ENCODE measurements at regions not wholly inside any gene's neighbourhood (a gene's known extent, or its start where the extent isn't known, plus 50 kb on each side); places are given as distances from the start of the nearest gene placed in this dataset.
"Not testable (repeated sequence)": the region's sequence is repeated elsewhere in the genome, so short reads cannot be mapped to it uniquely, and the experiment has no call there.

- DNase-seq (ENCODE audit: extremely low read depth in 1 of 11, low read depth in 9 of 11, low spot score in 4 of 11): no peak
Observed at GRCh38 chr1:74935446-74935845, 198.7 kb upstream of the LHX8 start.

- peak in 1 of 11 donors; percentile 1 for DNase-seq (ENCODE audit: extremely low read depth in 1 of 11, low read depth in 9 of 11, low spot score in 4 of 11)
Observed at GRCh38 chr1:74937176-74937575, 197.0 kb upstream of the LHX8 start.

- no peak for DNase-seq (ENCODE audit: extremely low read depth in 1 of 11, low read depth in 9 of 11, low spot score in 4 of 11)
Observed at GRCh38 chr1:74943046-74943445, 191.1 kb upstream of the LHX8 start.

DNA sequence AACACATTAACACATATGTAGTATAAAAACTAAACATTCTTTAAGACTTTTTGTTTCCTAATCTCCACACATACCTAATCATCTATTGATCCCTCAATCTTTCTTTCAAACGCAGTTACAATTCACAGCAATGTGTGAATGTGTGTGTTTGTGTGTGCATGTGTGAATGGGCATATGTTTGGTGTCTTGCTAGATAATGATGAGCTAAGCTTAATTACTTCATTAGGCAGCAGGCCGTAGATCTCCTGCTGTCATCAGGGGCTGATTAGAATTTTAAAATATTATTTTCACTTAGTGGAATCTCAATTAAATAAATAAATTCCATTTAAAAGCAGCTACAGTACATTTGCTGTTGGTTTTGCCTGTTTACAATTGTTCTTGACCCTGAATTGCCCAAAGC lies 187.8 kb upstream of the LHX8 start:
- DNase-seq (ENCODE audit: extremely low read depth in 1 of 11, low read depth in 9 of 11, low spot score in 4 of 11): no peak

- DNase-seq (ENCODE audit: extremely low read depth in 1 of 11, low read depth in 9 of 11, low spot score in 4 of 11): not testable (repeated sequence)
Observed at GRCh38 chr1:74949348-74949747, 184.8 kb upstream of the LHX8 start.

DNA sequence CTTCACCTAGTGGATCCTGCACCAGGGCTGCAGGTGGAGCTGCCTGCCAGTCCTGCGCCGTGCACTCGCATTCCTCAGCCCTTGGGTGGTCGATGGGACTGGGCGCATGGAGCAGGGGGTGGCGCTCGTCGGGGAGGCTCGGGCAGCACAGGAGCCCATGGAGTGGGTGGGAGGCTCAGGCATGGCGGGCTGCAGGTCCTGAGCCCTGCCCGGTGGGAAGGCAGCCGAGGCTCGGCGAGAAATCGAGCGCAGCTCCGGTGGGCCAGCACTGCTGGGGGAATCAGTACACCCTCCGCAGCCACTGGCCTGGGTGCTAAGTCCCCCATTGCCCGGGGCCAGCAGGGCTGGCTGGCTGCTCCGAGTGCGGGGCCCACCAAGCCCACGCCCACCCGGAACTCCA lies 182.2 kb upstream of the LHX8 start:
- DNase-seq (ENCODE audit: extremely low read depth in 1 of 11, low read depth in 9 of 11, low spot score in 4 of 11): not testable (repeated sequence)

DNA sequence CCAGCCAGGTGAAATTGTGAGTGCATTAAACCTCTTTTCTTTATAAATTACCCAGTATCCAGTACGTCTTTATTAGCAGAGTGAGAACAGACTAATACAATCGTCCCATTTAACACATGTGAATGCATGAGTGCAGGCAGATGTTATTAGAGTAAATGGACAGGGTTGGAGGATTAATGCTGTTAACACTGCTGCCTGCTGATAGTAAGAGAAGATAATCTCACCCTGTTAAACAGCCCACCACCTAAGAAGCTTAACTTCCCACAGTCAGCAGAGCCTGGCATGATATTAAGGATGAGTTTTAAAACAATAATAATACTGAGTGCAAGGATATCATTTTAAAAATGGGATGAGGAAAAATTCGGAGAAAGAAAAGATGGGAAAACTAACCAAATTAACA lies 181.4 kb upstream of the LHX8 start:
- no peak for DNase-seq (ENCODE audit: extremely low read depth in 1 of 11, low read depth in 9 of 11, low spot score in 4 of 11)

DNA sequence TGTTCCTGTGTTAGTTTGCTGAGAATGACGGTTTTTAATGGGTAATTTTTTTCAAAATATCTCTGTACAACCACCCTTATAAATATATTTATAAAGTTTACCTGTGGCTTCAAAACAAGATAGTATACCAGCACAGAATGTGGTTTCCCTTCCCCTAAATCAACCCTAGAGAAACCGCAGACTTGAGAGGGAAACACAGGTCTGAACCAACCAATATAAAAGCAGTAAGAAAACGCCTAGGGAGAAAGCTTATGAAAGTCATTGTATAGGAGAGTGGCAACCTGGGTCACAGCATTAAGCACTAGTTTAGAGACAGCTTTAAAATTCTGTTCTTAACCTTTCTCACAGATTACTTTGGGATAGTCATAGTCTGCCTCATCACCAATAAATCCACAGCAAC lies 180.6 kb upstream of the LHX8 start:
- DNase-seq (ENCODE audit: extremely low read depth in 1 of 11, low read depth in 9 of 11, low spot score in 4 of 11): no peak

- no peak for DNase-seq (ENCODE audit: extremely low read depth in 1 of 11, low read depth in 9 of 11, low spot score in 4 of 11)
Observed at GRCh38 chr1:74963120-74963519, 171.1 kb upstream of the LHX8 start.

- DNase-seq (ENCODE audit: extremely low read depth in 1 of 11, low read depth in 9 of 11, low spot score in 4 of 11): peak in 7 of 11 donors; percentile 0 to 20 (median 2)
Observed at GRCh38 chr1:74964508-74965102, 169.6 kb upstream of the LHX8 start.

DNA sequence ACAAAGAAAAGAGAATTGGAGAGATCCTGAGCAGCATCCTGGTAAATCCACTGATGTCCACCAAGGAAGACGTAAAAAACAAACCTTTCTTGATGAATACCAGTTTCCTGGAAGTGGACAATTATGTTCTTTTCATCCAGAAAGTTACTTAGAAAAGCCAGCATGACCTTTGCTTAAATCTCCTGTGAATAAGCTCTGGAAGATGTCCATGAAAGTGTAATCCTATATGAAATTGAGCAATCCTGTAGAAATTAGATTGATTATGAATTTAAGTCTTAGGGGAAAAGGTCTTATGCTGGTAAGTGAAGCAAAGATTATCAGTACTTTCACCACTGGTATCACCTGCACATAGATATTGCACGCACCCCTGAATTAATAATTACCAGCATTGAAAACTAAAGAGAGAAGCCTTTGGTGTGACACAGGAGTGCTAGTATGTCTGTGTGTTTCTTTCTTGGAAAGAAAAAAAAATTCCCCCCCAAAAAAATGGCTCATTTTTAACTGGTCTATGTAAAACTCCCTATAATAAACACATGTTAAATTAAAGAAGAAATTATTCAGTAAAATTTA lies 164.5 kb upstream of the LHX8 start:
- no peak for DNase-seq (ENCODE audit: extremely low read depth in 1 of 11, low read depth in 9 of 11, low spot score in 4 of 11)

DNA sequence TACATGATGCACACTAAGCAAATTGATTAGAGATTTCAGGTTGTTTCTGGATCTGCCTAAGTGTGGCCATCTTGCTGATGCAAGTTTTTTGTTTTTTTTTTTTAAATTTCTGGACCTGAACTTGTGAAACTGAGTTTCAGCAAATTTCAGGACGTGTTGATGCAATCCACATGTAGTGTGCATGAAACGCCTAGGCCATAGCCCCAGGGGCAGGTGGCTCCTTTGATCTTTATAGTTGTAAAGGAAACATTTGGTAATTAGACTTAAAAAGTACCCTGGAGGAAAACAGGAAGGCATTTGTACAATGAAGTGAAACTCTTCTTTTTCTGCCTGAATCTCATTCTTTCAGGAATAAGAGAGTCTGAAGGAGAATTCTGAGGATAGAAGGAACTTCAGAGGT lies 162.2 kb upstream of the LHX8 start:
- DNase-seq (ENCODE audit: extremely low read depth in 1 of 11, low read depth in 9 of 11, low spot score in 4 of 11): peak in 1 of 11 donors; percentile 6

DNA sequence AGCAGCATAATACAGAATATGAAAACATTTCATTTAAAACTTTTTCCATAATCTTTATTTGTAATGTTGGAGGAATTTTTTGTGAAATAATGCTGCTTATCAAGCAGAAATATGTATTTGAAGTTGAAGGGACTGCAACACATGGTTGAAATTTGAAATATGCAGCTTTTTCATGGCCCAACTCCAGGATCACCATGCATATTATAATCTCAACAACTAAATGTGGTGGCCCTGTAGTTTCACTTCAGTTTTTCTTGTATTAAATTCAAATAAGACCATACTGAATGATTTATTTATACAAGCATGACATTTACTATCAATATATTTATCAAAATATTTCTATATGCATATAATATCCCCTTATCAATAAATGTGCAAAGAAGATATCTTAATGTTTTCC lies 157.7 kb upstream of the LHX8 start:
- DNase-seq (ENCODE audit: extremely low read depth in 1 of 11, low read depth in 9 of 11, low spot score in 4 of 11): no peak

DNA sequence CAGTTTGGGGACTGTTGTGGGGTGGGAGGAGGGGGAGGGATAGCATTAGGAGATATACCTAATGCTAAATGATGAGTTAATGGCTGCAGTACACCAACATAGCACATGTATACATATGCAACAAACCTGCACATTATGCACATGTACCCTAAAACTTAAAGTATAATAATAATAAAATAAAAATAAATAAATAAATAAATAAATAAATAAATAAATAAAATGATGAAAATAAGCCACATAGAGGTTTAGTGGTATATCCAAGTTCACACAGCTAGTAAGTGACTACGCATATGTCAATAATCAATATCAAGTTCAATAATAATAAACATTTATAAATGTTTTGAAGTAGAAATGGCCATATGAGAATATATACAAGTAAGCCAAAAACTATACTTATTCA lies 141.7 kb upstream of the LHX8 start:
- DNase-seq (ENCODE audit: extremely low read depth in 1 of 11, low read depth in 9 of 11, low spot score in 4 of 11): not testable (repeated sequence)

- no peak for DNase-seq (ENCODE audit: extremely low read depth in 1 of 11, low read depth in 9 of 11, low spot score in 4 of 11)
Observed at GRCh38 chr1:74995821-74996220, 138.4 kb upstream of the LHX8 start.

DNA sequence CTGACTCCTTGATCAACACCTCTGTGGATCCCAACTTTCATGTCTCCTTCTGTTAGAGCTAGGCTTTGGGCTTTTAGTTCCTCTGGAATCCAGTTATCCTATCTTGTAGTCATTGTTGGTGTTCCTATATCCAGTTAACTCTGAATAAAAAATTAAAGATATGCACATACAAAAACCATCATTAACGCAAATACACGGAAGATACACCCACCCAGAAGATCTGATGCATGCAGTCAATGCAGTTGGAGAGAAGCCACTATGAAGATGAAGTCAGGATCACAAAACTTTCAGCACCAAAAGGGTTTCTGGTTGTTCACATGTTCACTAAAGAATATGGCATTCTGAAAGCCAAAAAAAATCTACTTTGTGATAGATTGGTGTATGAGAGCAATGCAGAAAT lies 123.6 kb upstream of the LHX8 start:
- no peak for DNase-seq (ENCODE audit: extremely low read depth in 1 of 11, low read depth in 9 of 11, low spot score in 4 of 11)

- no peak for DNase-seq (ENCODE audit: extremely low read depth in 1 of 11, low read depth in 9 of 11, low spot score in 4 of 11)
Observed at GRCh38 chr1:75014250-75014649, 119.9 kb upstream of the LHX8 start.

DNA sequence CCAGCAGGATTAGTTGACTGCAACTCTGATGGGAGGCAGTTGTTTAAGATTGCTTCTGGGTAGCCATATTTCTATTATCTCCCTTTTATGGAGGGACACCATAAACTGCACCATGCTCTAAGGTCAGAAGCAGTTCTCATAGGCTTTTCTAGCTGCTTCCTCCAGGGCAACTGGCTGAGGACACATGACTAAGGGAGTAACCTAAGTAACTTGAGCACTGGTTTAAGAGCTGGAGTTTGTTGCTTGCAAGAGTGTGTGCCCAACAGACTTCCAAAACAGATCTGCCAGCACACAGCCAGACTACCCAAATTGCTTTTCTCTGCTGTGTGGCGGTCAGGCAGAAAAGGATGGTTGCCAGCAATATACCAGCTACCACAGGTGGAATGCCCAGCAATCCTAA lies 111.2 kb upstream of the LHX8 start:
- DNase-seq (ENCODE audit: extremely low read depth in 1 of 11, low read depth in 9 of 11, low spot score in 4 of 11): no peak

- DNase-seq (ENCODE audit: extremely low read depth in 1 of 11, low read depth in 9 of 11, low spot score in 4 of 11): no peak
Observed at GRCh38 chr1:75034376-75034775, 99.8 kb upstream of the LHX8 start.

- no peak for DNase-seq (ENCODE audit: extremely low read depth in 1 of 11, low read depth in 9 of 11, low spot score in 4 of 11)
Observed at GRCh38 chr1:75035536-75035935, 98.7 kb upstream of the LHX8 start.

GRCh38 chr1:75053207-75053606 lies 81.0 kb upstream of the LHX8 start:
- DNase-seq (ENCODE audit: extremely low read depth in 1 of 11, low read depth in 9 of 11, low spot score in 4 of 11): no peak
